K562 (cell line): ENCODE measurements at regions not wholly inside any gene's neighbourhood (a gene's known extent, or its start where the extent isn't known, plus 50 kb on each side); places are given as distances from the start of the nearest gene placed in this dataset.

Experiments
- ATAC-seq: fragments of 200-7000 bp; cut with Tn5 transposase; 3 replicates; pipeline ENCODE4 v1.9.1; 2020; ENCODE audit warnings: moderate library complexity
- BruUV-seq: library from RNA; stranded (reverse); fragments of 400-500 nt; replicated peaks from 2 replicates; lab custom pipeline; 2021; lab: Mats Ljungman, UMichigan
- CTCF ChIA-PET: fragments of 300-600 bp; formaldehyde crosslinking; extraction: SDS; loops from one replicate; lab custom pipeline; 2021; ENCODE audit warnings: low intra/inter-chr PET ratio; lab: Yijun Ruan, JAX
- POLR2A ChIA-PET: fragments of 300-600, 350-650 bp; sonication (Branson Sonifier 250); formaldehyde crosslinking; extraction: SDS; loops from one replicate; lab custom pipeline; 2021; ENCODE audit warnings: antibody characterized with exemption, inconsistent platforms; lab: Yijun Ruan, JAX
- DNase-seq, 4 experiments: peaks; one replicate each; pipeline versions ENCODE4 v3.0.0 to v3.0.0-alpha.2; 2011 to 2018; ENCODE audit warnings: low spot score in 3 of 4, mixed read lengths in 3 of 4; ENCODE audit errors: extremely low read depth in 1 of 4
- FAIRE-seq: peaks from 2 replicates; lab custom pipeline; 2011; peaks lifted over from hg19 to GRCh38; lab: Jason Lieb, UNC
- H2AFZ ChIP-seq: 2 replicates; pipeline ENCODE4 v1.6.0; 2011; ENCODE audit warnings: low read depth, low read length, control low read depth, inconsistent platforms
- H3K27ac ChIP-seq: fragments of 200-600 bp; 3 replicates; pipeline ENCODE4 v1.8.0; 2011; ENCODE audit warnings: low read depth, mild to moderate bottlenecking, control low read depth, inconsistent platforms, low read length, moderate library complexity, mixed read lengths; ENCODE audit errors: extremely low read depth
- H3K27me3 ChIP-seq, 2 experiments: fragments of 300-600 bp in 1 of 2; 2 replicates in 1 of 2; 3 replicates in 1 of 2; pipeline versions ENCODE4 v1.6.0 to v1.8.0; 2011; ENCODE audit warnings: inconsistent platforms in 2 of 2, low read length in 2 of 2, mild to moderate bottlenecking in 1 of 2, mixed read lengths in 1 of 2, moderate library complexity in 1 of 2; ENCODE audit not compliant: control insufficient read depth in 2 of 2, insufficient read depth in 2 of 2
- H3K36me3 ChIP-seq: fragments of 300-600 bp; 3 replicates; pipeline ENCODE4 v1.8.0; 2011; ENCODE audit warnings: mild to moderate bottlenecking, low read length, inconsistent platforms; ENCODE audit not compliant: control insufficient read depth, insufficient read depth
- H3K4me1 ChIP-seq, 2 experiments: fragments of 200-600 bp in 1 of 2; replicated peaks in 1 of 2; 2 replicates in 1 of 2; 3 replicates in 1 of 2; pipeline versions ENCODE4 v1.5.1 to v1.8.0; 2011; ENCODE audit warnings: inconsistent platforms in 2 of 2, low read length in 2 of 2, mild to moderate bottlenecking in 1 of 2, mixed read lengths in 1 of 2, moderate library complexity in 1 of 2; ENCODE audit not compliant: control insufficient read depth in 2 of 2, insufficient read depth in 2 of 2
- H3K4me2 ChIP-seq: 2 replicates; pipeline ENCODE4 v1.6.1; 2011; ENCODE audit warnings: low read length, control low read depth, inconsistent platforms, mixed read lengths; ENCODE audit not compliant: insufficient read depth
- H3K4me3 ChIP-seq: fragments of 200-600 bp; sonication (generic), shearing (Covaris generic); 2 replicates; pipeline ENCODE4 v1.5.1; 2016; ENCODE audit warnings: control low read depth, inconsistent platforms
- H3K79me2 ChIP-seq: fragments of 200-600 bp; 3 replicates; pipeline ENCODE4 v1.8.0; 2011; ENCODE audit warnings: low read length, inconsistent platforms; ENCODE audit not compliant: control insufficient read depth, insufficient read depth
- H3K9ac ChIP-seq, 2 experiments: 2 replicates each; pipeline versions ENCODE4 v1.6.0 to v1.6.1; 2011; ENCODE audit warnings: low read depth in 2 of 2, low read length in 2 of 2, control low read depth in 1 of 2, inconsistent platforms in 1 of 2, mild to moderate bottlenecking in 1 of 2, mixed read lengths in 1 of 2; ENCODE audit not compliant: insufficient read depth in 1 of 2
- H3K9me1 ChIP-seq: one replicate; pipeline ENCODE4 v1.6.0; 2011; ENCODE audit warnings: inconsistent platforms, mild to moderate bottlenecking, low read length, moderate library complexity; ENCODE audit not compliant: control insufficient read depth, insufficient read depth
- H3K9me3 ChIP-seq: replicated peaks from 2 replicates; pipeline ENCODE4 v1.5.1; 2011; ENCODE audit warnings: low read depth, low read length, inconsistent platforms; ENCODE audit not compliant: control insufficient read depth, insufficient read depth
- H4K20me1 ChIP-seq: replicated peaks from 2 replicates; pipeline ENCODE4 v1.6.1; 2011; ENCODE audit warnings: low read length, inconsistent platforms, mixed read lengths; ENCODE audit not compliant: control insufficient read depth, insufficient read depth
- ATF7 ChIP-seq: fragments of 450-650 bp; IDR thresholded peaks from 2 replicates; pipeline ENCODE4 v1.7.1; 2014; ENCODE audit warnings: mild to moderate bottlenecking, moderate library complexity
- BMI1 ChIP-seq: fragments of 150-350 bp; IDR thresholded peaks from 2 replicates; pipeline ENCODE4 v1.6.1; 2014; ENCODE audit warnings: low read length
- CHD4 ChIP-seq: fragments of 200-600 bp; sonication (generic); IDR thresholded peaks from 3 replicates; pipeline ENCODE4 v1.6.1; 2012; ENCODE audit warnings: low read depth, mild to moderate bottlenecking, mixed read lengths, low read length, inconsistent platforms; ENCODE audit not compliant: insufficient read depth, insufficient replicate concordance, poor library complexity, severe bottlenecking
- CREB1 ChIP-seq, 2 experiments: sonication (generic) in 1 of 2; formaldehyde crosslinking in 1 of 2; IDR thresholded peaks; 2 replicates each; pipeline versions ENCODE4 v1.6.1 to v1.8.0; 2012 to 2022; ENCODE audit warnings: inconsistent platforms in 1 of 2, mild to moderate bottlenecking in 1 of 2, missing genetic modification reagents in 1 of 2, moderate library complexity in 1 of 2
- EGR1 ChIP-seq: fragments of 450-650 bp; conservative IDR thresholded peaks from 2 replicates; pipeline ENCODE4 v1.6.1; 2017; ENCODE audit warnings: mild to moderate bottlenecking
- ESRRA ChIP-seq: fragments of 450-650 bp; IDR thresholded peaks from 2 replicates; pipeline ENCODE4 v1.6.1; 2014; ENCODE audit warnings: low read depth, mild to moderate bottlenecking, moderate library complexity, borderline replicate concordance
- HMGXB4 ChIP-seq: sonication (generic); formaldehyde crosslinking; IDR thresholded peaks from 2 replicates; pipeline ENCODE4 v1.8.1; 2023; ENCODE audit warnings: mild to moderate bottlenecking, missing genetic modification reagents
- RBM39 ChIP-seq: fragments of 200-400 bp; formaldehyde crosslinking; optimal IDR thresholded peaks from 2 replicates; pipeline ENCODE3; 2018; ENCODE audit warnings: low read depth, low read length
- ZBTB9 ChIP-seq: fragments of 450-650 bp; formaldehyde crosslinking; IDR thresholded peaks from 2 replicates; pipeline ENCODE4 v1.4.0; 2020; ENCODE audit warnings: mild to moderate bottlenecking, moderate library complexity
- ZNF133 ChIP-seq: fragments of 250-450 bp; sonication (Bioruptor Pico); IDR thresholded peaks from 2 replicates; pipeline ENCODE4 v1.4.0; 2020; ENCODE audit warnings: mild to moderate bottlenecking
- ZNF280B ChIP-seq: fragments of 250-450 bp; sonication (Bioruptor Pico); IDR thresholded peaks from 2 replicates; pipeline ENCODE4 v1.5.1; 2021; ENCODE audit warnings: mild to moderate bottlenecking
- ZNF384 ChIP-seq: IDR thresholded peaks from 2 replicates; pipeline ENCODE4 v1.6.1; 2012; ENCODE audit warnings: low read depth, low read length, improper control_type of control experiment
- ZNF586 ChIP-seq: fragments of 450-650 bp; formaldehyde crosslinking; conservative IDR thresholded peaks from 2 replicates; pipeline ENCODE4 v1.4.0; 2020; ENCODE audit warnings: mild to moderate bottlenecking, moderate library complexity
- ZNF592 ChIP-seq: fragments of 450-650 bp; IDR thresholded peaks from 2 replicates; pipeline ENCODE4 v1.6.1; 2017; ENCODE audit warnings: antibody characterized with exemption, mild to moderate bottlenecking
- ZZZ3 ChIP-seq: fragments of 450-650 bp; IDR thresholded peaks from 2 replicates; pipeline ENCODE4 v1.6.1; 2016; ENCODE audit warnings: antibody characterized with exemption, mild to moderate bottlenecking, moderate library complexity
- WGBS: fragments of 100-300 bp; shearing (Covaris generic); methylation state at CpG from one replicate; pipeline ENCODE4 v1.1.6; 2016; ENCODE audit warnings: low coverage, mixed read lengths; ENCODE audit not compliant: insufficient coverage; ENCODE audit errors: missing lambda C conversion rate; 5-methylcytosine and 5-hydroxymethylcytosine counted together
- in situ Hi-C: fragments of 300-500 bp; cut with MboI; formaldehyde crosslinking; loops from 4 replicates; pipeline ENCODE4 v1.15.0; 2018; ENCODE audit warnings: inconsistent platforms, mixed read lengths
- intact Hi-C: fragments of 100-400 bp; cut with micrococcal nuclease; formaldehyde crosslinking; loops from 2 replicates; pipeline ENCODE4 v1.14.2; 2022

- FAIRE-seq (no peak), ATAC-seq (no peak), DNase-seq (no peak)
- H3K27me3 ChIP-seq: no peaks in the 10 kb centered on the region
- intact Hi-C loops (loop anchor here (10.0 kb wide), 2 partner anchors 209 to 1079 kb away; no protein-coding TSS in a partner anchor), in situ Hi-C loops (no loop called here)
- H3K36me3 ChIP-seq: no peaks in the 10 kb centered on the region
- no peak overlapping the region for H2AFZ ChIP-seq
- no peaks in the 10 kb centered on the region for H3K79me2 ChIP-seq
- POLR2A ChIA-PET: no interaction called here
- 1% methylated on average over 4 of the region's 4 CpGs for WGBS
- H4K20me1 ChIP-seq: no peaks in the 10 kb centered on the region
- H3K4me1 ChIP-seq: no peaks in the 10 kb centered on the region
- BruUV-seq: no TSS peak
- CTCF ChIA-PET: interaction anchor here (0.6 kb wide), 1 partner anchor 1083 kb away, joined by 7 read pairs; no protein-coding TSS in a partner anchor
- no peaks in the 10 kb centered on the region for H3K9me3 ChIP-seq
- no peak overlapping the region for H3K4me3 ChIP-seq
- no peak overlapping the region for H3K4me2 ChIP-seq
- H3K27ac ChIP-seq: no peak overlapping the region
- no peak overlapping the region for H3K9ac ChIP-seq
- H3K9me1 ChIP-seq: no peaks in the 10 kb centered on the region
- TF ChIP-seq BMI1 (no peak), ZNF592 (no peak), ZBTB9 (CRISPR knock-in tag) (no peak), CREB1 (IDR thresholded peaks at IDR 0.05) (no peak), CREB1 (CRISPR knock-in tag; IDR thresholded peaks at IDR 0.05) (no peak), RBM39 (no peak), ZNF280B (no peak), CHD4 (no peak), ZNF384 (no peak), ZZZ3 (no peak), ZNF586 (CRISPR knock-in tag) (no peak), HMGXB4 (CRISPR knock-in tag) (no peak), ZNF133 (CRISPR knock-in tag) (no peak), ESRRA (no peak), ATF7 (no peak), EGR1 (no peak)
Observed at GRCh38 chr1:219414250-219414649, 198.7 kb downstream of the ZC3H11B start.
